ENCODE measurements at regions not wholly inside any gene's neighbourhood (a gene's known extent, or its start where the extent isn't known, plus 50 kb on each side); places are given as distances from the start of the nearest gene placed in this dataset.

DNA sequence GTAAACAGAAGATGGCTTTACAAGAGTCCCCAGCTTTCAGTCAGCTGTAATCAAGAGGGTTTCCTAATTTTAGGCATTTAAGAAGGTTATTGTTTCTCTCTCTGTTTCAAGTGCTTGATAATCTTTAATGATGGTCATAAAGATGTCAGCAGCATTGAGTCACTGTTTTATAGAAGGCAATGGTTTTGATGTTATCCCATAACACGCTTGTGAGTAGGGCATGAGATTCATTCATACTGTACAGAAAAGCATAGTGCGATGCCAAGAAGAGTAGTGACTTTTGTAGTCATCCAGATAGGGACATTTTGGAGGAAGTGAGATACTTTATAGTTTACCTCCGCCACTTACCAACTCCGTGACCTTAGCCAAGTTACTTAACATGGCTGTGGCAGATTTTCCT is 364.2 kb upstream of the SLC10A2 start:
- Histone ChIP-seq H3K4me3 (no peak overlapping the region), H3K4me1 (replicated peaks in 1 of 2) (no peaks in the 10 kb centered on the region), H3K27me3 (no peaks in the 10 kb centered on the region), H3K9me3 (replicated peaks in 1 of 3) (no peaks in the 10 kb centered on the region), H3K27ac (no peak overlapping the region), H3K36me3 (replicated peaks in 1 of 2) (no peaks in the 10 kb centered on the region)
- intact Hi-C loops (cut with DNase I), result no loop called here
- WGBS, 4 donors, result 82 to 93% (median 91%) methylated on average over 4 of the region's 4 CpGs
- TF ChIP-seq, protein P1, sequence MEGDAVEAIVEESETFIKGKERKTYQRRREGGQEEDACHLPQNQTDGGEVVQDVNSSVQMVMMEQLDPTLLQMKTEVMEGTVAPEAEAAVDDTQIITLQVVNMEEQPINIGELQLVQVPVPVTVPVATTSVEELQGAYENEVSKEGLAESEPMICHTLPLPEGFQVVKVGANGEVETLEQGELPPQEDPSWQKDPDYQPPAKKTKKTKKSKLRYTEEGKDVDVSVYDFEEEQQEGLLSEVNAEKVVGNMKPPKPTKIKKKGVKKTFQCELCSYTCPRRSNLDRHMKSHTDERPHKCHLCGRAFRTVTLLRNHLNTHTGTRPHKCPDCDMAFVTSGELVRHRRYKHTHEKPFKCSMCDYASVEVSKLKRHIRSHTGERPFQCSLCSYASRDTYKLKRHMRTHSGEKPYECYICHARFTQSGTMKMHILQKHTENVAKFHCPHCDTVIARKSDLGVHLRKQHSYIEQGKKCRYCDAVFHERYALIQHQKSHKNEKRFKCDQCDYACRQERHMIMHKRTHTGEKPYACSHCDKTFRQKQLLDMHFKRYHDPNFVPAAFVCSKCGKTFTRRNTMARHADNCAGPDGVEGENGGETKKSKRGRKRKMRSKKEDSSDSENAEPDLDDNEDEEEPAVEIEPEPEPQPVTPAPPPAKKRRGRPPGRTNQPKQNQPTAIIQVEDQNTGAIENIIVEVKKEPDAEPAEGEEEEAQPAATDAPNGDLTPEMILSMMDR (IDR thresholded peaks at IDR 0.05), result no peak
- no peak for TF ChIP-seq POLR2A (IDR thresholded peaks at IDR 0.05)
- no peak for DNase-seq

DNA sequence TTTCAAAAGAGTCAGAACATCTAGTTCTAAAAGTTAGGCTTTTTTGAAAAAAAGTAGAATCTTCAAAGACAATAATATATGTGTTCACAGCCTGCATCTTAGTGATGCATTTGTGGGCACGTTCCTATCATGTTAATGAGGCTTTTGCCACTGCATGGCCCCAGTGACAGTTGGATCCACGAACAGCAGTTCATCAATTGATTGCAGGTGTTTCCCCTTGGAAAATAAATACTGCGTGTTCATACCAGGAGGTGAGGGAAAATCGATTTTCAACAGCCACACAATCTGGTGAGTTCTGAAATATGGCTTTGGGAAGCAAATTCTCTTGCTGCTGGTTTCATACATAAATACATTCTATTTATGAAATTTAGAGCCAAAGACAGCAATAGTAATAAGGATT is 343.8 kb upstream of the SLC10A2 start:
- H3K4me1 ChIP-seq (replicated peaks in 1 of 2), result no peaks in the 10 kb centered on the region
- TF ChIP-seq, protein P1 (IDR thresholded peaks at IDR 0.05), result no peak
- TF ChIP-seq POLR2A (IDR thresholded peaks at IDR 0.05), result no peak
- intact Hi-C loops (cut with DNase I), result no loop called here

DNA sequence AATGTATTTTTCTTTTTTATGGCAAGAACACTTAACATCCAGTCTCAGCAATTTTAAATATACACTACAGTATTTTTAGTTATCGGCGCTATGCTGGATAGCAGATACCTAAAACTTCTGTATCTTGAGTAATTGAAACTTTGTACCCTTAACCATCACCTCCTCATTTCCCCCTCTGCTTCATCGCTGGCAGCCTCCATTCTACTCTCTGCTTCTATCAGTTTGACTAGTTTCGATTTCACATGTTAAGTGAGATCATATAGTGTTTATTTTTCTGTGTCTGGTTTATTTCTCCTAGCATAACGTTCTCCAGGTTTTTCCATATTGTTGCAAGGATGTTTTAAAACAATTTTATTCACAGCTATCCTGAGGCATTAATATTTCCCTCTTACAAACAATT is 340.8 kb upstream of the SLC10A2 start:
- H3K9me3 ChIP-seq (replicated peaks in 1 of 3), result no peaks in the 10 kb centered on the region
- H3K27ac ChIP-seq, result no peak overlapping the region
- H3K36me3 ChIP-seq (replicated peaks in 1 of 2), result no peaks in the 10 kb centered on the region
- 84 to 88% (median 86%) methylated on average over 5 of the region's 5 CpGs for whole genome bisulfite sequencing, 4 donors
- H3K4me3 ChIP-seq, result no peak overlapping the region
- no peaks in the 10 kb centered on the region for H3K4me1 ChIP-seq (replicated peaks in 1 of 2)
- intact Hi-C loops (cut with DNase I), result no loop called here
- no peaks in the 10 kb centered on the region for H3K27me3 ChIP-seq
- DNase-seq, result no peak
- TF ChIP-seq, protein P1 (IDR thresholded peaks at IDR 0.05), result no peak
- no peak for TF ChIP-seq POLR2A (IDR thresholded peaks at IDR 0.05)

More for the DNA sequence above, 343.8 kb upstream of the SLC10A2 start:
- Histone ChIP-seq H3K27ac (no peak overlapping the region), H3K9me3 (replicated peaks in 1 of 3) (no peaks in the 10 kb centered on the region), H3K27me3 (no peaks in the 10 kb centered on the region), H3K4me3 (no peak overlapping the region), H3K36me3 (replicated peaks in 1 of 2) (no peaks in the 10 kb centered on the region)
- WGBS, 4 donors, result 49 to 70% (median 63%) methylated on average over 4 of the region's 4 CpGs
- DNase-seq, result no peak

DNA sequence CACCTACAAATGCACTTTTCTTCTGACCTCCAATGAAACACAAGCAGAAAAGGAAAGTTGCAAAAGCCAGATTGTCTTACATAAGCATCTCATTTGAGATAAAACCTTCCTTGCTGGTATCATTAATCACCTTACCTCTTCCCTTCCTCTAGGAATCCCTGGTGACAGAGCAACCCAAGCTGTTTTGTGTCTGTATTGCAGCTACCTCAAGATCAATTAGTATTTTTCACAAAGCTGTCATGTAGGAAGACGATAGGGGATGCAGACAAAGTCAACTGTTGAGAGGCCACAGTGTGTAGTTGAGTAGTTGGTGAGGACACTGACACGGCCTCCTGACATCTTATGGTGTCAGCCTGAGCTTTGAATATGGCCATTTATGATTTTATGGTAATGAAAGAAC is 339.1 kb upstream of the SLC10A2 start:
- H3K4me1 ChIP-seq (replicated peaks in 1 of 2), result no peaks in the 10 kb centered on the region
- WGBS, 4 donors, result 58 to 78% (median 66%) methylated on average over 2 of the region's 2 CpGs
- H3K4me3 ChIP-seq, result no peak overlapping the region
- intact Hi-C loops (cut with DNase I), result no loop called here
- no peaks in the 10 kb centered on the region for H3K9me3 ChIP-seq (replicated peaks in 1 of 3)
- TF ChIP-seq, protein P1 (IDR thresholded peaks at IDR 0.05), result no peak
- TF ChIP-seq POLR2A (IDR thresholded peaks at IDR 0.05), result no peak
- no peaks in the 10 kb centered on the region for H3K27me3 ChIP-seq
- no peak overlapping the region for H3K27ac ChIP-seq
- no peaks in the 10 kb centered on the region for H3K36me3 ChIP-seq (replicated peaks in 1 of 2)
- DNase-seq, result no peak
